Testis (tissue), 2 donors: ENCODE measurements at regions not wholly inside any gene's neighbourhood (a gene's known extent, or its start where the extent isn't known, plus 50 kb on each side); places are given as distances from the start of the nearest gene placed in this dataset.

Experiments
- DNase-seq: peaks from one replicate; pipeline ENCODE4 v3.0.0-alpha.2; 2019
- H3K27ac ChIP-seq, 2 donors: fragments of 200-600 bp; sonication (generic); one replicate each; pipeline ENCODE4 v1.5.1; 2019
- H3K27me3 ChIP-seq: fragments of 200-600 bp; sonication (generic); one replicate; pipeline ENCODE4 v1.5.1; 2019
- H3K36me3 ChIP-seq: fragments of 200-600 bp; sonication (generic); one replicate; pipeline ENCODE4 v1.5.1; 2017; ENCODE audit warnings: low read depth; ENCODE audit errors: missing control alignments
- H3K4me1 ChIP-seq: fragments of 200-600 bp; sonication (generic); one replicate; pipeline ENCODE4 v1.5.1; 2019
- H3K4me3 ChIP-seq, 2 donors: fragments of 200-600 bp; sonication (generic); one replicate each; pipeline ENCODE4 v1.5.1; 2017 to 2019
- H3K9me3 ChIP-seq: fragments of 200-600 bp; sonication (generic); one replicate; pipeline ENCODE4 v1.5.1; 2017
- CTCF ChIP-seq, 3 experiments: fragments of 450-650 bp in 2 of 3; fragments of 200-600 bp in 1 of 3; sonication (generic) in 1 of 3; IDR thresholded peaks; one replicate each; pipeline ENCODE4 v1.5.1; 2016 to 2019; ENCODE audit warnings: antibody characterized with exemption in 3 of 3, mild to moderate bottlenecking in 2 of 3, moderate library complexity in 1 of 3
- POLR2A ChIP-seq: fragments of 450-650 bp; IDR thresholded peaks from one replicate; pipeline ENCODE4 v1.6.1; 2017; ENCODE audit warnings: antibody characterized with exemption, mild to moderate bottlenecking, moderate library complexity
- WGBS, 2 donors: methylation state at CpG; one replicate each; pipeline ENCODE4 v1.1.5; 2018; 5-methylcytosine and 5-hydroxymethylcytosine counted together
- intact Hi-C: fragments of 100-400 bp; cut with DNase I; formaldehyde crosslinking; loops from one replicate; pipeline ENCODE4 v1.15.1; 2023; ENCODE audit warnings: low total_unique reads

GRCh38 chrX:128846385-128846784, 676.9 kb downstream of the SMARCA1 start:
- no peaks in the 10 kb centered on the region for H3K36me3 ChIP-seq
- WGBS, 2 donors = 74 to 78% methylated on average over 3 of the region's 3 CpGs
- no peaks in the 10 kb centered on the region for H3K4me1 ChIP-seq
- no peak overlapping the region for H3K4me3 ChIP-seq
- intact Hi-C loops = no loop called here
- H3K27me3 ChIP-seq = no peaks in the 10 kb centered on the region
- H3K9me3 ChIP-seq = no peaks in the 10 kb centered on the region
- no peak for DNase-seq
- no peak for TF ChIP-seq POLR2A
- no peak overlapping the region for H3K27ac ChIP-seq

DNA sequence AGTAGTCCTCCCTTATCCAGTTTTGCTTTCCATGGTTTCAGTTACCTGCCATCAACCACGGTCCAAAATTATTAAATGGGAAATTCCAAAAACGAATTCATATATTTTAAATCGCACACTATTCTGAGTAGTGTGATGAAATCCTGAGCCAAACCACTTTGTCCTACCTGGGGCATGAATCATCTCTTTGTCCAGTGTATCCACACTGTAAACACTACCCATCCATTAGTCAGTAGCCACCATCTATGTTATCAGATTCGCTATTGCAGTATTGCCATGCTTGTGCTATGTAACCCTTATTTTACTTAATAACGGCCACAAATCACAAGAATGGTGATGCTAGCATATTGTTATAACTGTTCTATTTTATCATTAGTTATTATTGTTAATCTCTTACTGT, 704.6 kb downstream of the SMARCA1 start:
- 94 to 96% methylated on average over 5 of the region's 5 CpGs for WGBS, 2 donors
- TF ChIP-seq POLR2A (no peak), CTCF (IDR thresholded peaks at IDR 0.05) (no peak)
- no peak overlapping the region for H3K27ac ChIP-seq
- H3K4me1 ChIP-seq = no peaks in the 10 kb centered on the region
- intact Hi-C loops = no loop called here
- no peaks in the 10 kb centered on the region for H3K27me3 ChIP-seq
- DNase-seq = no peak
- no peak overlapping the region for H3K4me3 ChIP-seq
- H3K36me3 ChIP-seq = no peaks in the 10 kb centered on the region
- H3K9me3 ChIP-seq = no peaks in the 10 kb centered on the region

- Histone ChIP-seq H3K27me3 (no peaks in the 10 kb centered on the region), H3K4me3 (no peak overlapping the region), H3K9me3 (no peaks in the 10 kb centered on the region), H3K36me3 (no peaks in the 10 kb centered on the region), H3K27ac (no peak overlapping the region), H3K4me1 (no peaks in the 10 kb centered on the region)
- TF ChIP-seq CTCF (IDR thresholded peaks at IDR 0.05) (peak in 1 of 3 experiments; percentile 30), POLR2A (no peak)
- WGBS, 2 donors = 45% methylated on average over 3 of the region's 3 CpGs
- intact Hi-C loops = no loop called here
- no peak for DNase-seq
Measured at GRCh38 chrX:128816919-128817318, 706.4 kb downstream of the SMARCA1 start.

- H3K4me1 ChIP-seq = no peaks in the 10 kb centered on the region
- no peaks in the 10 kb centered on the region for H3K9me3 ChIP-seq
- no peak for TF ChIP-seq CTCF (IDR thresholded peaks at IDR 0.05)
- TF ChIP-seq POLR2A = no peak
- no peaks in the 10 kb centered on the region for H3K27me3 ChIP-seq
- intact Hi-C loops = no loop called here
- DNase-seq = peak; percentile 12
- H3K4me3 ChIP-seq = no peak overlapping the region
- H3K27ac ChIP-seq = no peak overlapping the region
- WGBS, 2 donors = 0% methylated on average over 1 of the region's 3 CpGs; no CpG with 5 or more reads in 1 of the 2 donors
- no peaks in the 10 kb centered on the region for H3K36me3 ChIP-seq
Measured at GRCh38 chrX:128807367-128807766, 715.9 kb downstream of the SMARCA1 start.

GRCh38 chrX:128805236-128805635, 718.1 kb downstream of the SMARCA1 start:
- no peaks in the 10 kb centered on the region for H3K27me3 ChIP-seq
- intact Hi-C loops = no loop called here
- TF ChIP-seq CTCF (IDR thresholded peaks at IDR 0.05) = no peak
- no peak for TF ChIP-seq POLR2A
- 76 to 77% methylated on average over 2 of the region's 2 CpGs for WGBS, 2 donors
- DNase-seq = no peak
- no peak overlapping the region for H3K4me3 ChIP-seq
- H3K9me3 ChIP-seq = no peaks in the 10 kb centered on the region
- no peak overlapping the region for H3K27ac ChIP-seq
- no peaks in the 10 kb centered on the region for H3K4me1 ChIP-seq
- no peaks in the 10 kb centered on the region for H3K36me3 ChIP-seq
